Omental fat pad (tissue), 3 donors: ENCODE measurements at regions not wholly inside any gene's neighbourhood (a gene's known extent, or its start where the extent isn't known, plus 50 kb on each side); places are given as distances from the start of the nearest gene placed in this dataset.
A peak's percentile ranks its signal among the peaks of the same experiment; 100 is the strongest.

Source experiments
- ATAC-seq: fragments of 150-250 bp; one replicate; pipeline ENCODE4 v1.9.1; 2016; ENCODE audit warnings: mild to moderate bottlenecking, moderate library complexity; ENCODE audit not compliant: low FRiP score
- DNase-seq: peaks from one replicate; pipeline ENCODE4 v3.0.0-alpha.2; 2019; ENCODE audit warnings: low spot score
- TF ChIP-seq, protein P1 (sequence below), 3 donors: fragments of 450-650 bp; IDR thresholded peaks; one replicate each; pipeline ENCODE4 v1.5.1; 2016 to 2017; ENCODE audit warnings: antibody characterized with exemption in 3 of 3, mild to moderate bottlenecking in 3 of 3, moderate library complexity in 2 of 3

DNA sequence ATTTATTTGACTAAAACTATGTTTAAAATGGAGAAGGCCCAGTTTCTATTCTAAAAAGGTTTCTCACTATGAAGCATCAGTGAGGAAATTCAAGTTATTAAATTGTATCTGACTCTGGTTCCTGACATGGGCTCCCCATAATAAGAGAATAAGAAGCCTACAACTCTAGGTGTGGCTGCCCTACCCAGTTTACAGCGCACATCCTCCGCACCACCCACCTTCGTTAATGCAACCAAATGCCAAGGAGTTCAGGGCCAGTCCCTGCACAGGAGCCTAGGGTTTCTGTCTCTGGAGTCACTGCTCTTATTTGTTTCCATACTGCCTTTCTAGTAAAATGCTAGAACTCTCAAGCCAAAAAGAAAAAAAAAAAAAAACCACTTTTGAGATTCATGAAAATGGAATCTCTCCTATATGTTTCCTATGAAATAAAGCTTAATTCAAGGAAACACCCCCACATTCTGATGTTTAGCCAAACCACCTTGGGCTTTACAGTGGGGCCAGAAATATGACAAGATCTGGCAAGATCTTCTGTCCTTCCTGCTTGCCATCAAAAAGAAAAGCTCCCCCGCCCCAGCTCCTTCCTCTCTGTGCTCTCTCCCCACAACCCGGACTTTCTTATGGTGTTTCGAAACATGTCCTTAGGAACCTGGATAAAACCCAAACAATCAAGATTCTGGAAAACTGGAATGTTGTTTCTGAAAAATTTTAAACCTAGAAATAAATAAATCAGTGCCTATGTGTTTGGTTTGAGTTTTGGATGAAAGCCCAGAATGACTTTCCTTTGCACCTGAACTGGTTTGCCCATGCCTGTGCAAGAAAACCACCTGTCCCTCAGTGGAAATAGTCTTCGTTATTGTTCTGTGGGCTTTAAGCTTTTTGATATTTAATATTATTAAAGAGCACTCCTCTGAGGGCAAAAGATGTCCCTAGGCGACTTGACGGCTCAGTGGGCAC lies 136.7 kb downstream of the SP3 start:
- no peak for DNase-seq
- TF ChIP-seq, protein P1, sequence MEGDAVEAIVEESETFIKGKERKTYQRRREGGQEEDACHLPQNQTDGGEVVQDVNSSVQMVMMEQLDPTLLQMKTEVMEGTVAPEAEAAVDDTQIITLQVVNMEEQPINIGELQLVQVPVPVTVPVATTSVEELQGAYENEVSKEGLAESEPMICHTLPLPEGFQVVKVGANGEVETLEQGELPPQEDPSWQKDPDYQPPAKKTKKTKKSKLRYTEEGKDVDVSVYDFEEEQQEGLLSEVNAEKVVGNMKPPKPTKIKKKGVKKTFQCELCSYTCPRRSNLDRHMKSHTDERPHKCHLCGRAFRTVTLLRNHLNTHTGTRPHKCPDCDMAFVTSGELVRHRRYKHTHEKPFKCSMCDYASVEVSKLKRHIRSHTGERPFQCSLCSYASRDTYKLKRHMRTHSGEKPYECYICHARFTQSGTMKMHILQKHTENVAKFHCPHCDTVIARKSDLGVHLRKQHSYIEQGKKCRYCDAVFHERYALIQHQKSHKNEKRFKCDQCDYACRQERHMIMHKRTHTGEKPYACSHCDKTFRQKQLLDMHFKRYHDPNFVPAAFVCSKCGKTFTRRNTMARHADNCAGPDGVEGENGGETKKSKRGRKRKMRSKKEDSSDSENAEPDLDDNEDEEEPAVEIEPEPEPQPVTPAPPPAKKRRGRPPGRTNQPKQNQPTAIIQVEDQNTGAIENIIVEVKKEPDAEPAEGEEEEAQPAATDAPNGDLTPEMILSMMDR (IDR thresholded peaks at IDR 0.05) = no peak
- no peak for ATAC-seq

DNA sequence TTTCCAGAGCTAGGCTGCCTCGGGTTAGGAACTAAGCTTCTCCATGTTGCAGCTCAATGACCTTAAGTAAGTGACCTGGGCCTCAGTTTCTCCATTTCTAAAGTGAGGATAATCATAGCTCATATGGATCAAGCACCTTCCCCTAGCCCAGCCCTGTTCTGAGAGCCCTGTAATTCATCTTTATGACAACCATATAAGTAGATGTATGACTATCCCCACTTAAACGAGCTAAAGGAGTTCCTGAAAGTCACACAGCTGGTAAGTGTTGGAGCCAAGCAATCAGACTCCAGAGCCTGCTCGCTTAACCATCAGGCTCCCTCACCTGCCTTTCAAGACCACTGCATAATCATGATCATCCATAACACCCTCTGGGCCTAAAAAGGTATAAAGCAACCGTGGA lies 135.4 kb downstream of the SP3 start:
- no peak for ATAC-seq
- DNase-seq = no peak
- TF ChIP-seq, protein P1 (IDR thresholded peaks at IDR 0.05) = no peak

DNA sequence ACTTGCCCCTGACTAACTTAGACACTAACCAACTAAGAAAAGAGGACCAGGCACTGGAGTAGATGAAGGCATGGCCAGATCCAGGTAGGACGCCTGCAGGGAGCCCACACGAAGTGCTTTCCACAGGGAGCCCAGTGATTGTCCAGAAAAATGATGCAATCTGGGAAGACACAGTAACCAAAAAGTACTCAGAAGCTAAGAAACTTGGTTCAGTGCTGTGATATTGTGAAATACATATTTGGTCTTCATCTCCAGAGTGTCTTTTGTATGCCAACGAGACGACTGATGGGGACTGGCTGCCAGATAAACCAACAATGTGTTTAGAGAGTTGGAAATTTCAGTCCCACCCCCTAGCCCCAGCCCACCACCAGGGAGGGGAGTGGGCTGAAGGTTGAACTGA lies 135.0 kb downstream of the SP3 start:
- TF ChIP-seq, protein P1 (IDR thresholded peaks at IDR 0.05) = no peak
- no peak for DNase-seq
- no peak for ATAC-seq

DNA sequence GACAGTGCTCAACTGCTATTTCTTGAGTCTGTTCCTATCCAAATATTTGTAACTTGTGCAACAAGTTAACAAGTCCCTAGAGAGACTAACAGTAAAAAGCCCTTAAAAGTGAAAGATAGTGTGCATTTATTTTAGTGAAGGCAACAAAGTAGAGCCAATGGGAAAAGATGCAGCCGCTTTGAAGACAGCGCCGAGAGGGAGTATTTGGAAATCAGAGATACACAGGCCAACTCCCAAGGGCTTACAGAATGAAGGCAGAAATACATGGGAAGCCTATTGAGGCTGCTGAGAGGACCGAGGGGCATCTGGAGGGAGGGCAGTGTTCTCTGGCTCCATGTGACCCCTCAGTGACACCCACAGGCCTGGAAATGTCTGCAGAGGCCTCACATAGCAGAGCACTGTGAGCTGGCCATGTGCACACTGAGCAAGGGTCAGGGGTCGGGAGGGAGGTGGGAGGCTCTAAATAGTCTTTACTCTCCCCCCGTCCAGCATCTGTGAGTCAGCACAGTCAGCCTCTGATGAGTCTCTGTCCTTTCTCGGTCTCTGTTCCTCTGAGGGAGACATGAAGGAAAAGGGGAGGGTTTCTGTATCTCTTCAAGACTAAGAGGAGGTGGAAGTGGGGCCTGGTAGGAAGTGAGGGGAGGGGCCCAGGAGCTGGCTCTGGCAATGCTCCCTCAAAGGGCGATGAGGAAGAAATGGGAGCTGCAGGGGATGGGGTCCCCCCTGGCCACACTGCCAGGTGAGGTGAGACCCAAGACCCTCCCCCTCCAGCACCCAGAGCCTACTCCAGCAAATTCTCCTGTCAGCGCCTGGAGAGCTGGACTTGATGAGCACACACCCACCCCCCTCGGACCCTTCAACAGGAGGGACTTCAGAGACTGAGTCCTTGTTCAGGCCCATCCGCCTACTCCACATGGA lies 133.6 kb downstream of the SP3 start:
- peak; percentile 83 for ATAC-seq
- TF ChIP-seq, protein P1 (IDR thresholded peaks at IDR 0.05) = no peak
- DNase-seq = peak; percentile 37

DNA sequence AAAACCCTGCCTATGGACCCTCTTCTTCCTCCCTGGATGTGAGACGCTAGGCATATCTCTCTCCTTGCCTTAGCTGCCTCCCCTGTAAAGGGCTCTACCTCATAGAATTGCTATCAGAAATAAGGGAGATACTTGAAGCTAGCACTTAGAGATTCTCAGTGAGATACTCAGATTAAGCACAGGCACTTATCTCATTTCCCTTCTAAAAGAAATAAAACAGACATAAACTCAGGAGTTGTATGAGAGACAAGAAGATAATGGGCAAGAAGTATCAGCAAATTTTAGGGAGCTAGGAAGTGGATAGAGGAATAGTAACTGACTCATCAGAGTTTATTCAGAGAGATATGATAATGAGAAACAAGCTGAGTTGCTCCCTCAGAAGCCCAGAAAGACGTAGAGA lies 131.0 kb downstream of the SP3 start:
- DNase-seq = no peak
- TF ChIP-seq, protein P1 (IDR thresholded peaks at IDR 0.05) = no peak
- no peak for ATAC-seq

DNA sequence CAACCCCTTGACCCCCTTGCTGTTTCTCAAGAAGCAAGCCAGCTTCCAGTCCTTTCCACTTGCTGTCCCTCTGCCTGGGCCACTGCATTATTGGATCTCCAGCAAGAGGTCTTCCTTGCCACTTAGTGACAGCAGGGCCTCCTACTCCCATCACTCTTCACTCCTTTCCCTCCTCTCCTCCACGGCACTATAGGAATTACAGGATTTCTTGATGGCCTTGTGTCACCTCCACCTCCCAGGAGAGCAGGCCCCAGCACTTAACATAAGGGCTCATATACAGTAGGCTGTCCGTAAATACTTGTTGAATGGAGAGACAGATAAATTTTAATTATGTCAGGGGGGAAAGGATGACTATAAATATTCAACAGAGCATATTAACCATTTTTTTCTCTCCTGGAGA lies 129.4 kb downstream of the SP3 start:
- no peak for ATAC-seq
- TF ChIP-seq, protein P1 (IDR thresholded peaks at IDR 0.05) = no peak
- DNase-seq = no peak
